ENCODE measurements at regions not wholly inside any gene's neighbourhood (a gene's known extent, or its start where the extent isn't known, plus 50 kb on each side); places are given as distances from the start of the nearest gene placed in this dataset.
"Not testable (repeated sequence)": the region's sequence is repeated elsewhere in the genome, so short reads cannot be mapped to it uniquely, and the experiment has no call there.

GRCh38 chr4:116108606-116109005, 976.8 kb downstream of the TRAM1L1 start:
- no peaks in the 10 kb centered on the region for H3K36me3 Mint-ChIP-seq (ENCODE audit: insufficient read depth, unreplicated experiment)
- Histone ChIP-seq H3K36me3 (ENCODE audit: control insufficient read depth, insufficient read depth, low read length) (no peaks in the 10 kb centered on the region), H3K9me3 (peaks cover 8% of the 10 kb centered on the region; the same call in 1 of the 2 replicates), H3K27me3 (replicated peaks; ENCODE audit: control insufficient read depth, insufficient read depth, low read length) (no peaks in the 10 kb centered on the region), H3K4me1 (peaks cover 30% of the 10 kb centered on the region), H3K4me3 (ENCODE audit: low read depth, low read length) (no peak overlapping the region)
- peaks cover 7% of the 10 kb centered on the region for H3K4me1 Mint-ChIP-seq (ENCODE audit: low read depth, unreplicated experiment)
- no TSS peak for BruUV-seq (replicated peaks)
- TF ChIP-seq, protein P1, sequence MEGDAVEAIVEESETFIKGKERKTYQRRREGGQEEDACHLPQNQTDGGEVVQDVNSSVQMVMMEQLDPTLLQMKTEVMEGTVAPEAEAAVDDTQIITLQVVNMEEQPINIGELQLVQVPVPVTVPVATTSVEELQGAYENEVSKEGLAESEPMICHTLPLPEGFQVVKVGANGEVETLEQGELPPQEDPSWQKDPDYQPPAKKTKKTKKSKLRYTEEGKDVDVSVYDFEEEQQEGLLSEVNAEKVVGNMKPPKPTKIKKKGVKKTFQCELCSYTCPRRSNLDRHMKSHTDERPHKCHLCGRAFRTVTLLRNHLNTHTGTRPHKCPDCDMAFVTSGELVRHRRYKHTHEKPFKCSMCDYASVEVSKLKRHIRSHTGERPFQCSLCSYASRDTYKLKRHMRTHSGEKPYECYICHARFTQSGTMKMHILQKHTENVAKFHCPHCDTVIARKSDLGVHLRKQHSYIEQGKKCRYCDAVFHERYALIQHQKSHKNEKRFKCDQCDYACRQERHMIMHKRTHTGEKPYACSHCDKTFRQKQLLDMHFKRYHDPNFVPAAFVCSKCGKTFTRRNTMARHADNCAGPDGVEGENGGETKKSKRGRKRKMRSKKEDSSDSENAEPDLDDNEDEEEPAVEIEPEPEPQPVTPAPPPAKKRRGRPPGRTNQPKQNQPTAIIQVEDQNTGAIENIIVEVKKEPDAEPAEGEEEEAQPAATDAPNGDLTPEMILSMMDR (IDR thresholded peaks at IDR 0.05; ENCODE audit: insufficient read depth in 1 of 2, low read depth in 1 of 2, low read length in 1 of 2, severe bottlenecking in 1 of 2, unreplicated experiment in 1 of 2): no peak
- H3K9me3 Mint-ChIP-seq (ENCODE audit: unreplicated experiment): no peaks in the 10 kb centered on the region
- no peaks in the 10 kb centered on the region for H3K27me3 Mint-ChIP-seq (ENCODE audit: insufficient read depth, unreplicated experiment)
- intact Hi-C loops (cut with micrococcal nuclease; ENCODE audit: unreplicated experiment): loop anchor here (2.0 kb wide), 3 partner anchors 14 to 42 kb away; no protein-coding TSS in a partner anchor
- CTCF ChIA-PET: no interaction called here
- peak overlapping the region; percentile 85 for H3K27ac Mint-ChIP-seq (ENCODE audit: unreplicated experiment)
- DNase-seq: peak; percentile 71 to 75
- H3K4me3 Mint-ChIP-seq (ENCODE audit: unreplicated experiment): peak overlapping the region; percentile 62
- POLR2A ChIA-PET: no interaction called here

- Histone ChIP-seq H3K4me3 (ENCODE audit: low read depth, low read length) (no peak overlapping the region), H3K36me3 (ENCODE audit: control insufficient read depth, insufficient read depth, low read length) (no peaks in the 10 kb centered on the region), H3K27me3 (replicated peaks; ENCODE audit: control insufficient read depth, insufficient read depth, low read length) (no peaks in the 10 kb centered on the region), H3K9me3 (no peaks in the 10 kb centered on the region; the same call in 1 of the 2 replicates), H3K4me1 (no peaks in the 10 kb centered on the region)
- intact Hi-C loops (cut with micrococcal nuclease; ENCODE audit: unreplicated experiment): no loop called here
- TF ChIP-seq, protein P1 (IDR thresholded peaks at IDR 0.05; ENCODE audit: insufficient read depth in 1 of 2, low read depth in 1 of 2, low read length in 1 of 2, severe bottlenecking in 1 of 2, unreplicated experiment in 1 of 2): no peak
- no peak overlapping the region for H3K27ac Mint-ChIP-seq (ENCODE audit: unreplicated experiment)
- no peak for DNase-seq
- ChIA-PET CTCF (no interaction called here), POLR2A (no interaction called here)
- peaks cover 10% of the 10 kb centered on the region for H3K9me3 Mint-ChIP-seq (ENCODE audit: unreplicated experiment)
- no peak overlapping the region for H3K4me3 Mint-ChIP-seq (ENCODE audit: unreplicated experiment)
- no peaks in the 10 kb centered on the region for H3K36me3 Mint-ChIP-seq (ENCODE audit: insufficient read depth, unreplicated experiment)
- no peaks in the 10 kb centered on the region for H3K4me1 Mint-ChIP-seq (ENCODE audit: low read depth, unreplicated experiment)
- H3K27me3 Mint-ChIP-seq (ENCODE audit: insufficient read depth, unreplicated experiment): no peaks in the 10 kb centered on the region
- BruUV-seq (replicated peaks): no TSS peak
Observed at GRCh38 chr4:116101321-116101720, 984.1 kb downstream of the TRAM1L1 start.

DNA sequence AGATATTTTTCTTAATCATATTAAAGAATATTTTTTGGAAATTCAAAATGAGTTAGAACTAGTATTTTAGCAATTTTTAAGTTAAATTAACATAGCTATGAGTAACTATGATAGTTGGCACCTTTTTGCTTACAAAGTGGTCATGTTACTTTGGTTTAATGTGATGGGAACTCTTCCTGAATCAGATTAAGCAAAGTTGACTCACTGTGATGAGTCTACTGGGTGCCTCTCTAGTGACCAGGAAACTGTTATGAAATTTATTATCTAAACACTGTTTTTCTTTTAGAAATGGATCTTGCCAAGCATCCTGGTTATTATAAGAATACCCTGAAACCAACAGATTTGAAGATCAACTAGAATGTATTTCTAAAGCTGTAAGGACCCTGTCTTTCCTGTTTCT, 985.8 kb downstream of the TRAM1L1 start:
- TF ChIP-seq, protein P1 (IDR thresholded peaks at IDR 0.05; ENCODE audit: insufficient read depth in 1 of 2, low read depth in 1 of 2, low read length in 1 of 2, severe bottlenecking in 1 of 2, unreplicated experiment in 1 of 2): no peak

DNA sequence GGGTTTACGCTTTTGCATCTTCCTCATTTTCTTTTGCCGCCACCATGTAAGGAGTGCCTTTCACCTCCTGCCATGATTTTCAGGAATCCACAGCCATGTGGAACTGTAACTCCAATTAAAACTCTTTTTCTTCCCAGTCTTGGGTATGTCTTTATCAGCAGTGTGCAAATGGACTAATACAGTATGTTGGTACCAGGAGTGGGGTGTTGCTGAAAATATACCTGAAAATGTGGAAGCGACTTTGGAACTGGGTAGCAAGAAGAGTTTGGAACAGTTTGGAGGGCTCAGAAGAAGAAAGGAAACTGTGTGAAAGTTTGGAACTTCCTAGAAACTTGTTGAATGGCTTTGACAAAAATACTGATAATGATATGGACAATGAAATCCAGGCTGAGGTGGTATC, 983.9 kb upstream of the NDST4 start:
- H3K9me3 Mint-ChIP-seq (ENCODE audit: unreplicated experiment): peaks cover 10% of the 10 kb centered on the region
- H3K4me3 ChIP-seq (ENCODE audit: low read depth, low read length); H3K36me3 Mint-ChIP-seq (ENCODE audit: insufficient read depth, unreplicated experiment); CTCF ChIA-PET; POLR2A ChIA-PET; DNase-seq; H3K4me3 Mint-ChIP-seq (ENCODE audit: unreplicated experiment); intact Hi-C loops (cut with micrococcal nuclease; ENCODE audit: unreplicated experiment); H3K36me3 ChIP-seq (ENCODE audit: control insufficient read depth, insufficient read depth, low read length); BruUV-seq (replicated peaks); H3K9me3 ChIP-seq; H3K27me3 ChIP-seq (replicated peaks; ENCODE audit: control insufficient read depth, insufficient read depth, low read length); H3K4me1 Mint-ChIP-seq (ENCODE audit: low read depth, unreplicated experiment); H3K27me3 Mint-ChIP-seq (ENCODE audit: insufficient read depth, unreplicated experiment); H3K4me1 ChIP-seq; H3K27ac Mint-ChIP-seq (ENCODE audit: unreplicated experiment): not testable (repeated sequence)

More for the DNA sequence above, 985.8 kb downstream of the TRAM1L1 start:
- BruUV-seq (replicated peaks): no TSS peak
- Histone ChIP-seq H3K4me1 (no peaks in the 10 kb centered on the region), H3K27me3 (replicated peaks; ENCODE audit: control insufficient read depth, insufficient read depth, low read length) (no peaks in the 10 kb centered on the region), H3K9me3 (no peaks in the 10 kb centered on the region; the same call in 1 of the 2 replicates), H3K36me3 (ENCODE audit: control insufficient read depth, insufficient read depth, low read length) (no peaks in the 10 kb centered on the region), H3K4me3 (ENCODE audit: low read depth, low read length) (no peak overlapping the region)
- no peak overlapping the region for H3K4me3 Mint-ChIP-seq (ENCODE audit: unreplicated experiment)
- H3K36me3 Mint-ChIP-seq (ENCODE audit: insufficient read depth, unreplicated experiment): no peaks in the 10 kb centered on the region
- H3K9me3 Mint-ChIP-seq (ENCODE audit: unreplicated experiment): peaks cover 10% of the 10 kb centered on the region
- CTCF ChIA-PET: no interaction called here
- DNase-seq: no peak
- POLR2A ChIA-PET: no interaction called here
- no peaks in the 10 kb centered on the region for H3K27me3 Mint-ChIP-seq (ENCODE audit: insufficient read depth, unreplicated experiment)
- no peaks in the 10 kb centered on the region for H3K4me1 Mint-ChIP-seq (ENCODE audit: low read depth, unreplicated experiment)
- intact Hi-C loops (cut with micrococcal nuclease; ENCODE audit: unreplicated experiment): no loop called here
- no peak overlapping the region for H3K27ac Mint-ChIP-seq (ENCODE audit: unreplicated experiment)
